GM21576 (cell line): ENCODE measurements at regions not wholly inside any gene's neighbourhood (a gene's known extent, or its start where the extent isn't known, plus 50 kb on each side); places are given as distances from the start of the nearest gene placed in this dataset.

Experiments
- ATAC-seq: cut with Tn5 transposase; IDR thresholded peaks from one replicate; pipeline ENCODE4 v1.9.1; 2021; ENCODE audit warnings: mild to moderate bottlenecking, moderate library complexity; ENCODE audit not compliant: unreplicated experiment

DNA sequence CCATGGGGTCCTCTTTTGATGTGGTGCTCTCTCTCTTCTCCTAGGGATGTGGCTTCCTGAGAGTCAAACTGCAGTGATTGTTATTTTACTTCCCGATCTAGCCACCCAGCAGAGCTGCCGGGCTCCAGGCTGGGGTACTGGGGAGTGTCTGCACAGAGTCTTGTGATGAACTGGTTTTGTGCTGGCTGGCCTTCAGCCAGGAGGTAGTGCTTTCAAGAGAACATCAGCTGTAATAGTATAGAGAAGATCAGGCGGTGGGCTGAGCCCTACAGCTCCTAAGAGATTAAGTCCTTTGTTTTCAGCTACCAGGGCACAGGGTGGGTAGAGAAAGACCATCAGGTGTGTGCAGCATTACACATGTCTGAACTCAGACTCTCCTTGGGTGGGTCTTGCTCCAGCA is 59.0 kb upstream of the AGTR2 start:
- ATAC-seq, result no peak

DNA sequence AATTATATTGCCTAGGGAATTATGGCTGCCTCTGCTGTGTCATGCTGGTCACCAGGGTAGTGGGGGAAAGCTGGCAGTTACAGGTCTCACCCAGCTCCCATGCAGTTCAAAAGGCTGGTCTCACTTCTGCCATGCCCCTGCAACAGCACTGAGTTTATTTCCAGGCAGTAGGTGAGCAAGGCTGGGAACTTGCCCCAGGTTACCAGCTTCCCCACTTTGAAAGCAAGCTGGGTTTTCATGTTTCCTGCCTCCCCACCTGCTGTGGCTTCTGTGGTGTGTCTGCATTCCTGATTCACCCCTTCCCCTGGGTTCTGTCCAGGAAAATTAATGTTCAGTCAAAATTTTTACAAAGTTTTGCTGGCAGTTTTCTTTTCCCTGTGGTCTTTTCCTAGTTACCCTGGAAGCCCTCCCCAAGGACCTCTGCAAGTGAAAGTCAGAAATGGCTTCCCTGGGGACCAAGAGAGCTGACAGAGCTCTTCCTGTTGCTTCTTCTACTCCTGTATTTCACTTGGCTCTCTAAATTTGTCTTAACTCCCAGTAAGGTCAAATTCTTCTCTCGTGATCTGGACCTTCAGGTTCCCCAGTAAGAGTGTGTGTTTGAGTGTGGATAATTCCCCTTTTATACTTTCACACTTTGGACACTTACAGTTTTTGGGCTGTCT is 58.5 kb upstream of the AGTR2 start:
- ATAC-seq, result peak; percentile 73

DNA sequence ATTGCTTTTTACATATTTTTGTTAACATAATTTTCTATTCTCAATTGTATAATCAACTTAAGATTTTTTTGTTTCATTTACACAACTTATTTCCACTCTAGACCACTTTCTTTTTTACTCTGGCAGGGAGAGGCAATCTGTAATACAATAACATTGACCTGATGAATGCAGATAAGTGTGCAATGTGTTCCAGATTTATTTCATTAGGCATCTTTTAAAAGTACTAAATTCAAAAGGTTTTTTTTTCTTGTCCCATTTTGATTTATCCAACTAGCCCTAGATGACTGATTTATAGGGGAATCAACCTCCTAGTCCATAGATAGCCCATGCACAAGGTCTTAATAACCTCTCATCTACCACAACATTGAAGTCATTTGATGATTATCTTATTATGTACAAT is 55.5 kb upstream of the AGTR2 start:
- ATAC-seq, result no peak
